IPS-18c (cell line): ENCODE measurements at regions not wholly inside any gene's neighbourhood (a gene's known extent, or its start where the extent isn't known, plus 50 kb on each side); places are given as distances from the start of the nearest gene placed in this dataset.

ENCODE experiments used
- H3K4me3 ChIP-seq: 2 replicates; pipeline ENCODE4 v1.7.0; 2013; ENCODE audit warnings: low read depth, mild to moderate bottlenecking, low read length, moderate library complexity; ENCODE audit not compliant: insufficient read depth
- H3K9me3 ChIP-seq: one replicate; pipeline ENCODE4 v1.6.1; 2013; ENCODE audit warnings: mild to moderate bottlenecking, low read length, moderate library complexity; ENCODE audit not compliant: control insufficient read depth, insufficient read depth

DNA sequence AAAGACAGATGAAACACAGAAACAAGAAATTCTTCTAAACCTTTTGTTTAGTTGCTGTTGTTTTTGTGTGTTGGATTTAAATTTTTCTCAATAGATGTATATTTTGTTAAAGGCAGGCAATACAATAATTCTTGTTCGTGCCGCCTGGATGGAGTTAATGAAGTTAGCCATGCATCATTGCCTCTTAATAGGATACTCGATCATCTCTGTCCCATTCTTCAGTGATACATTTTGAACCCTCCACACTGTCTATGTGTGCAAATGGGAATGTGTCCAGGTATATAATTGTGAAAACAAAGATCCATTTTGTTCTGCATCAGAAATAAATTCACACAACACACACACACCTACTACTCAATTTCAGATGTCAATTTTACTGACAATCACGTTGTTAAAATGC is 186.6 kb upstream of the ADAMTS16 start:
- H3K9me3 ChIP-seq, result no peaks in the 10 kb centered on the region
- no peak overlapping the region for H3K4me3 ChIP-seq

- H3K9me3 ChIP-seq, result no peaks in the 10 kb centered on the region
- H3K4me3 ChIP-seq, result no peak overlapping the region
Measured at GRCh38 chr5:4954048-4954447, 186.1 kb upstream of the ADAMTS16 start.

DNA sequence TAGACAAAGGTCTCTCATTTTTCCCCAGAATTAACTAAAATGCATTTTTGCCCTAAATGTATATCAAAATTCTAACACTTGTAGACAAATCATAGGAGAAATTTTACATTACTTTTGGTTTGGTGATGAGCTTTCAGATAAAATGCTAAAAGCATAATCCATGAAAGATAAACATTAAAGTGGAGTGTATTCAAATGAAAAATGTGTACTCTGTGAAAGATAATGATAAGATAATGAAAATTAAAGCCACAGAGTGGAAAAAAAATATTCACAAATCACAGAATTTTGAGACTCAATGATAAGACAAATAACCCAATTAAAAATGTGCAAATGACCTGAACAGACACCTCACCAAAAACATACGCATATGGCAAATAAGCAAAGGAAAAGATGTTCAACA is 176.9 kb upstream of the ADAMTS16 start:
- no peaks in the 10 kb centered on the region for H3K9me3 ChIP-seq
- H3K4me3 ChIP-seq, result no peak overlapping the region

DNA sequence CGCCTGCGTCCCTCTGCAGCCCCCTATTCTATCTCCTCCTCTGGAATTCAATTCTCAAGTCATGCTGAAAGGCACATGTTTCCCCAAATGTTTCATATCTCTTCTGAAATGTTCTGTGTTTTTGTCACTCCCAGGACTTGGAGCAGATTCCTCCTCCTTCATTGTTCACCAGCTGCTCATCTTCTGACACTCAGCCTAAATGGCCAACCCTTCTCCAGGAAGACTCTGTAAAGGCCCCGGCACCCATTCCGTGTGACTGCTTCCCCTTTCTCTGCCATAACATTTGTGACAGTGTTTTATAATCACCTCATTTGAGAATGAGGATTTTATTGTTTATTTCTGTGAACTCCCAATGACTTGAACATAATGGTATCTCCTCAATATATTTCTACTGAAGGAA is 170.8 kb upstream of the ADAMTS16 start:
- H3K9me3 ChIP-seq, result no peaks in the 10 kb centered on the region
- no peak overlapping the region for H3K4me3 ChIP-seq

DNA sequence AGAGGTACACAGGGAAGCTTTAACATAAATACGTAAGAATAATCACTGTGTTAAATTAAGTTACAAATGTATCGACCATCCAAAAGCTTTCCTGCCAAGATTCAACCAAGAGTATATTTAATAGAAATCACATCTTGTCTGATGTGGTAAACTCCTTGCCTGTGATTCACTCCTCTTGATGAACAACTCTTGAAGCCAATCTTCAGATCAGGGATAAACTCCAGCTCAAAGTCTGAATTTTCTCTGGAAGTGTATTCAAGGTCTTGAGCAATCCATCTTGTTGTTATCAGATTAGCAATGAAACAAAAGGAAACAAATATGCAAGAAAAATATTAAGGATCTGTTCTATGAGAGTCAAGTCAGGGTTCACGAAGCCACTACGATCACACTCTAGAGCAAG is 170.0 kb upstream of the ADAMTS16 start:
- H3K9me3 ChIP-seq, result no peaks in the 10 kb centered on the region
- no peak overlapping the region for H3K4me3 ChIP-seq

- no peaks in the 10 kb centered on the region for H3K9me3 ChIP-seq
- no peak overlapping the region for H3K4me3 ChIP-seq
Measured at GRCh38 chr5:4976902-4977301, 163.2 kb upstream of the ADAMTS16 start.

DNA sequence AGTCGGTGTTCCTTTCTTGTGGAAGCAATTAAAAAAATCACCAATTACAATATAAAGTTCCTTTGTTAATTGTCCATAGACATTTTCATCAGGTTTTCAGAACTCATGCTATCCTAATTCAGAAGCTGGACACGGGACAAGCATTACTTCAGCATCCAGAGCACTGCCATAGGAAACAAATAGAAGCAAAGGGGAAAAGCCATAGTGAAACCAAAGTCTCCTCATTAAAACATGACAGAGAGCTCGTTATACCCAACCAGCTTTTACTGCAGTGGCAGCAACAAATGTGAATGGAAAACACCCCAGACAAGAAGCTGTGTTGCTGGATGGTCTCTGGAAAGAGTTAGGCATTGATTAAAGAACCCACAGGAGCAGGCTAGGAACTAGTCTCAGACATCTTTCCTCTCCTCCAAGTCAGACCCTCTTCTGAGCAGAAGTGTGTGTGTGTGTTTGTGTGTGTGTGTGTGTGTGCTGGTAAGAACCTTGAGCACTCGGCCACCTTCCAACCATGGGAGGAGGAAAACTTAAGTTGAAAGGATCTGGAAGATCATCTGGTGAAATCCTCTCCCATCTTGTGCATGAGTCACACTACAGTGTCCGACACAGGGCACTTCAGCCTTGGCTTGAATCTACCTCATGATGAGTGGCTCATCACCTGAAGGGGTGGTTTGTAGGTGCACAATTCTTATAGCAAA is 162.6 kb upstream of the ADAMTS16 start:
- Histone ChIP-seq H3K4me3 (no peak overlapping the region), H3K9me3 (no peaks in the 10 kb centered on the region)

GRCh38 chr5:4980201-4980600 is 159.9 kb upstream of the ADAMTS16 start:
- Histone ChIP-seq H3K9me3 (no peaks in the 10 kb centered on the region), H3K4me3 (no peak overlapping the region)

DNA sequence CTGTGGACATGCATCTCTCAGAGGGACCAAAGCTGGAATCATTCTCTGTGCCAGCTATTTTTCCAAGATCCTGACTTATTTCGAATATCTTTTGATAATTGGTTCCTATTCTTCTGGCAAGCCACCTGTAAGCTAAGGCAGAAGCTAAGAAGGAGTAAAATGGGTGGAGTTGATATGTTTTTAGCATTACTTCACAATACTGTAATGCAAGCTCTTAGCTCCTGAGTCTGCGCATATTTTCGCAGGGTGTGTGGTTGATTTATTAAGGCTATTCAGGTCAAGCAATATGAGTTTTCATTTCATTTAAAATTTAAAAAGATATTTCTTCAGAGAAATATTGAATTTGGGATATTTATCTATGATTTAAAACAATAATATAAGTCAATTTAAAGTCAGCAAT is 158.5 kb upstream of the ADAMTS16 start:
- Histone ChIP-seq H3K9me3 (no peaks in the 10 kb centered on the region), H3K4me3 (no peak overlapping the region)

GRCh38 chr5:4983701-4984100 is 156.4 kb upstream of the ADAMTS16 start:
- no peak overlapping the region for H3K4me3 ChIP-seq
- no peaks in the 10 kb centered on the region for H3K9me3 ChIP-seq

- Histone ChIP-seq H3K4me3 (no peak overlapping the region), H3K9me3 (no peaks in the 10 kb centered on the region)
Measured at GRCh38 chr5:4984461-4984860, 155.7 kb upstream of the ADAMTS16 start.

GRCh38 chr5:4987431-4987830 is 152.7 kb upstream of the ADAMTS16 start:
- H3K9me3 ChIP-seq, result no peaks in the 10 kb centered on the region

GRCh38 chr5:4989118-4989517 is 151.0 kb upstream of the ADAMTS16 start:
- Histone ChIP-seq H3K4me3 (no peak overlapping the region), H3K9me3 (no peaks in the 10 kb centered on the region)

More at GRCh38 chr5:4987431-4987830, 152.7 kb upstream of the ADAMTS16 start:
- no peak overlapping the region for H3K4me3 ChIP-seq

GRCh38 chr5:4990017-4990416 is 150.1 kb upstream of the ADAMTS16 start:
- no peaks in the 10 kb centered on the region for H3K9me3 ChIP-seq
- H3K4me3 ChIP-seq, result no peak overlapping the region

GRCh38 chr5:4990462-4990861 is 149.7 kb upstream of the ADAMTS16 start:
- Histone ChIP-seq H3K4me3 (no peak overlapping the region), H3K9me3 (no peaks in the 10 kb centered on the region)

- no peaks in the 10 kb centered on the region for H3K9me3 ChIP-seq
Measured at GRCh38 chr5:4991925-4992324, 148.2 kb upstream of the ADAMTS16 start.

DNA sequence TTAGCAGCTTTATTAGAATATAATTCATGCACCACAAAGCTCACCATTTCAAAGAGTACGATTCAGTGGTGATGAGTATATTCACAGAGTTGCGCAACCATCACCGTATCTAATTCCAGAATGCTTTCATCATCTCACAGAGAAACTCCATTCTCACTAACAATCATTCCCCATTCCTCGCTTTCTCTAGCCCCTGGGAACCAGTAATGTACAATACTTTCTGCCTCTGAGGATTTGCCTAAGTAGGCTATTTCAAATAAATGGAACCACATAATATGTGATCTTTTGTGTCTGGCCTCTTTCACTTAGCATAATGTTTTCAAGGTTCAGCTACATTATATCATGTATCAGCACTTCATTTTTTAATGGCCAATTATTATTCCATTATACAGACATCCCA is 145.1 kb upstream of the ADAMTS16 start:
- Histone ChIP-seq H3K9me3 (peaks cover 5% of the 10 kb centered on the region), H3K4me3 (no peak overlapping the region)

More at GRCh38 chr5:4991925-4992324, 148.2 kb upstream of the ADAMTS16 start:
- no peak overlapping the region for H3K4me3 ChIP-seq

DNA sequence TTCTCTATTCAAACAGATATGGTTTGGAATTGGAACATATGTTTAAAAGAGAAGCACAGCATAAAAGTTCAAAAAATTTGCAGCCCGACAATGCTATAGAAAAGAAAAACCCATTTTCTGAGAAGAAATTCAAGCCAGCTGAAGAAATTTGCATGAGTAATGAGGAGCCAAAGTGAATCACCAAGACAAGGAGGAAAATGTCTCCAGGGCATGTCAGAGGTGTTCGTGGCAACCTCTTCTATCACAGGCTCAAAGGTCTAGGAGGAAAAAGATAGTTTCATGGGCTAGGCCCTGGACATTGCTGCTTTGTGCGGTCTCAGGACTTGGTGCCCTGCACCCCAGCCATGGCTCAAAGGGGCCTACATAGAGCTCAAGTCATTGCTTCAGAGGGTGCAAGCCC is 134.8 kb upstream of the ADAMTS16 start:
- no peaks in the 10 kb centered on the region for H3K9me3 ChIP-seq
- H3K4me3 ChIP-seq, result no peak overlapping the region

- Histone ChIP-seq H3K9me3 (no peaks in the 10 kb centered on the region), H3K4me3 (no peak overlapping the region)
Measured at GRCh38 chr5:5006548-5006947, 133.6 kb upstream of the ADAMTS16 start.
